Calu3 (cell line): ENCODE measurements at regions not wholly inside any gene's neighbourhood (a gene's known extent, or its start where the extent isn't known, plus 50 kb on each side); places are given as distances from the start of the nearest gene placed in this dataset.
"Not testable (repeated sequence)": the region's sequence is repeated elsewhere in the genome, so short reads cannot be mapped to it uniquely, and the experiment has no call there.

Experiments
- BruUV-seq: library from RNA; stranded (reverse); fragments of 400-500 nt; replicated peaks from 2 replicates; lab custom pipeline; 2021; lab: Mats Ljungman, UMichigan
- CTCF ChIA-PET: fragments of 300-600 bp; sonication (Branson Sonifier 250); formaldehyde crosslinking; loops from one replicate; lab custom pipeline; 2022; ENCODE audit warnings: antibody characterized with exemption; lab: Charles Lee
- DNase-seq: peaks from one replicate; pipeline ENCODE4 v3.0.0; 2022
- H3K27ac Mint-ChIP-seq: one replicate; pipeline ENCODE4 v1.8.0; 2022; ENCODE audit warnings: mixed read lengths; ENCODE audit not compliant: unreplicated experiment
- H3K27me3 Mint-ChIP-seq: one replicate; pipeline ENCODE4 v1.8.0; 2022; ENCODE audit warnings: mixed read lengths; ENCODE audit not compliant: unreplicated experiment
- H3K36me3 Mint-ChIP-seq: one replicate; pipeline ENCODE4 v1.8.0; 2022; ENCODE audit warnings: mild to moderate bottlenecking, moderate library complexity, mixed read lengths; ENCODE audit not compliant: insufficient read depth, unreplicated experiment
- H3K4me1 Mint-ChIP-seq: one replicate; pipeline ENCODE4 v1.8.0; 2022; ENCODE audit warnings: mild to moderate bottlenecking, low read depth, mixed read lengths; ENCODE audit not compliant: unreplicated experiment
- H3K4me3 Mint-ChIP-seq: one replicate; pipeline ENCODE4 v1.8.0; 2022; ENCODE audit warnings: mild to moderate bottlenecking, low read depth, moderate library complexity, mixed read lengths; ENCODE audit not compliant: unreplicated experiment
- H3K9me3 Mint-ChIP-seq: one replicate; pipeline ENCODE4 v1.8.0; 2022; ENCODE audit warnings: low read depth, mixed read lengths; ENCODE audit not compliant: unreplicated experiment
- intact Hi-C: fragments of 100-400 bp; cut with micrococcal nuclease; formaldehyde crosslinking; loops from one replicate; pipeline ENCODE4 v1.10.0; 2022; ENCODE audit not compliant: unreplicated experiment
- TF ChIP-seq, protein P1 (sequence below): fragments of 200-600 bp; IDR thresholded peaks from one replicate; pipeline ENCODE4 v1.8.0; 2022; ENCODE audit warnings: antibody characterized with exemption; ENCODE audit not compliant: unreplicated experiment

DNA sequence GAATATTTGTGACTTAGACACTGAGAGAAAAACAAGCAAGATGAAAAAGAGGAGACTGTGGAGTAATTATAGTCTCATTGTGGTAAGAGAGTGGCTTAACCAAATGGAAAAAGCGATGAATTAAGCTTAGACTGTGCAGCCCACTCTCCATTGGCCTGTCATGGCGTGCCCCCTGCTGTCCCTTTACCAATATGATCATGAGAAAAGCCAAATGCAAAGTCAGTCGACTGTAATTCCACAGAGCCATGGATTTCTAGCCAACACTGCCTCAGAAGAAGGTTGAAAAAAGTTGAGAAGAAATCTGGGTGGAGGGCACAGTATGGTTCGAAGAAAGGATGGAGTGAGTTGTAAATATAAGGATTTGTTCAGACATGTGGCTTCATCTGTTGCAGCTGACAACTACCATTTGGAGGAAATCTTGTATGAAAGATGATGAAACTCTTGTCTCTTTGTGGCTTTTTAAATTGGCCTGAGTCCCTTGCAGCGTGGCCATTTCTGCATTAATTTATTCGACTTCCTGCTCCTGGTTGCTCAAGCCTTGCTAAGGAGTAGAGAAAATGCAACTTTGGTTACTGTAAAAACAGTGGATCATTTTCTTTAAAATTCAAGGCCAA, 251.4 kb downstream of the DOK5 start:
- TF ChIP-seq, protein P1, sequence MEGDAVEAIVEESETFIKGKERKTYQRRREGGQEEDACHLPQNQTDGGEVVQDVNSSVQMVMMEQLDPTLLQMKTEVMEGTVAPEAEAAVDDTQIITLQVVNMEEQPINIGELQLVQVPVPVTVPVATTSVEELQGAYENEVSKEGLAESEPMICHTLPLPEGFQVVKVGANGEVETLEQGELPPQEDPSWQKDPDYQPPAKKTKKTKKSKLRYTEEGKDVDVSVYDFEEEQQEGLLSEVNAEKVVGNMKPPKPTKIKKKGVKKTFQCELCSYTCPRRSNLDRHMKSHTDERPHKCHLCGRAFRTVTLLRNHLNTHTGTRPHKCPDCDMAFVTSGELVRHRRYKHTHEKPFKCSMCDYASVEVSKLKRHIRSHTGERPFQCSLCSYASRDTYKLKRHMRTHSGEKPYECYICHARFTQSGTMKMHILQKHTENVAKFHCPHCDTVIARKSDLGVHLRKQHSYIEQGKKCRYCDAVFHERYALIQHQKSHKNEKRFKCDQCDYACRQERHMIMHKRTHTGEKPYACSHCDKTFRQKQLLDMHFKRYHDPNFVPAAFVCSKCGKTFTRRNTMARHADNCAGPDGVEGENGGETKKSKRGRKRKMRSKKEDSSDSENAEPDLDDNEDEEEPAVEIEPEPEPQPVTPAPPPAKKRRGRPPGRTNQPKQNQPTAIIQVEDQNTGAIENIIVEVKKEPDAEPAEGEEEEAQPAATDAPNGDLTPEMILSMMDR = peak; percentile 24
- Mint-ChIP-seq H3K9me3 (no peaks in the 10 kb centered on the region), H3K4me1 (no peaks in the 10 kb centered on the region), H3K27ac (no peak overlapping the region), H3K27me3 (peaks cover 56% of the 10 kb centered on the region), H3K4me3 (no peak overlapping the region), H3K36me3 (no peaks in the 10 kb centered on the region)
- intact Hi-C loops = loop anchor here (1.0 kb wide), 1 partner anchor 77 kb away; no protein-coding TSS in a partner anchor
- CTCF ChIA-PET = interaction anchor here (0.6 to 1.0 kb wide), 2 partner anchors 46 to 776 kb away, joined by 3 to 4 read pairs; no protein-coding TSS in a partner anchor
- no TSS peak for BruUV-seq
- DNase-seq = peak; percentile 16

- H3K27ac Mint-ChIP-seq, H3K4me3 Mint-ChIP-seq, intact Hi-C loops, H3K9me3 Mint-ChIP-seq, DNase-seq, H3K4me1 Mint-ChIP-seq, H3K36me3 Mint-ChIP-seq, CTCF ChIA-PET, BruUV-seq: not testable (repeated sequence)
- H3K27me3 Mint-ChIP-seq = peaks cover 61% of the 10 kb centered on the region
Measured at GRCh38 chr20:54725266-54725665, 249.9 kb downstream of the DOK5 start.

GRCh38 chr20:54723723-54724122, 248.3 kb downstream of the DOK5 start:
- intact Hi-C loops = no loop called here
- CTCF ChIA-PET = no interaction called here
- Mint-ChIP-seq H3K4me1 (no peaks in the 10 kb centered on the region), H3K27me3 (peaks cover 61% of the 10 kb centered on the region), H3K4me3 (no peak overlapping the region), H3K36me3 (no peaks in the 10 kb centered on the region), H3K9me3 (no peaks in the 10 kb centered on the region), H3K27ac (no peak overlapping the region)
- TF ChIP-seq, protein P1 = no peak
- BruUV-seq = no TSS peak
- DNase-seq = no peak

GRCh38 chr20:54717983-54718382, 242.6 kb downstream of the DOK5 start:
- no peak overlapping the region for H3K27ac Mint-ChIP-seq
- no peaks in the 10 kb centered on the region for H3K4me1 Mint-ChIP-seq
- H3K4me3 Mint-ChIP-seq = no peak overlapping the region
- BruUV-seq = no TSS peak
- H3K27me3 Mint-ChIP-seq = peaks cover 63% of the 10 kb centered on the region
- TF ChIP-seq, protein P1 = no peak
- H3K9me3 Mint-ChIP-seq = no peaks in the 10 kb centered on the region
- intact Hi-C loops = no loop called here
- H3K36me3 Mint-ChIP-seq = no peaks in the 10 kb centered on the region
- CTCF ChIA-PET = interaction anchor here (0.5 kb wide), 1 partner anchor 13 kb away, joined by 4 read pairs; no protein-coding TSS in a partner anchor
- DNase-seq = no peak

- Mint-ChIP-seq H3K4me3 (no peak overlapping the region), H3K4me1 (no peaks in the 10 kb centered on the region), H3K9me3 (no peaks in the 10 kb centered on the region), H3K27ac (no peak overlapping the region), H3K27me3 (peaks cover 64% of the 10 kb centered on the region), H3K36me3 (no peaks in the 10 kb centered on the region)
- no TSS peak for BruUV-seq
- CTCF ChIA-PET = no interaction called here
- intact Hi-C loops = no loop called here
- no peak for DNase-seq
- TF ChIP-seq, protein P1 = no peak
Measured at GRCh38 chr20:54716790-54717189, 241.4 kb downstream of the DOK5 start.
